B cell (primary cell): ENCODE measurements at regions not wholly inside any gene's neighbourhood (a gene's known extent, or its start where the extent isn't known, plus 50 kb on each side); places are given as distances from the start of the nearest gene placed in this dataset.

Experiments
- ATAC-seq: fragments of 200-7000 bp; cut with Tn5 transposase; one replicate; pipeline ENCODE4 v1.10.0; 2021; ENCODE audit warnings: low read depth, mild to moderate bottlenecking, moderate number of reproducible peaks, moderate library complexity
- CTCF ChIA-PET: fragments of 350-600 bp; sonication (Branson Sonifier 250); formaldehyde crosslinking; loops from one replicate; lab custom pipeline; 2021; ENCODE audit warnings: antibody characterized with exemption, inconsistent platforms; lab: Charles Lee
- POLR2A ChIA-PET: fragments of 350-600 bp; sonication (Branson Sonifier 250); formaldehyde crosslinking; loops from one replicate; lab custom pipeline; 2021; ENCODE audit warnings: antibody characterized with exemption; lab: Charles Lee
- DNase-seq: peaks from one replicate; pipeline ENCODE4 v3.0.0; 2013
- H2AFZ ChIP-seq: 2 replicates; pipeline ENCODE4 v1.6.1; 2012; ENCODE audit warnings: mild to moderate bottlenecking, low read depth, low read length; ENCODE audit not compliant: insufficient read depth, poor library complexity, severe bottlenecking
- H3K27ac ChIP-seq, 2 donors: 1 replicate in 1 of 2; 2 replicates in 1 of 2; pipeline ENCODE4 v1.5.1; 2012 to 2013; ENCODE audit warnings: low read length in 2 of 2, mild to moderate bottlenecking in 2 of 2, moderate library complexity in 1 of 2
- H3K27me3 ChIP-seq, 4 experiments: fragments of 200-600 bp in 1 of 4; sonication (generic) in 1 of 4; replicated peaks in 1 of 4; 1 replicate in 2 of 4; 2 replicates in 2 of 4; pipeline versions ENCODE4 v1.6.1 to v1.7.0; 2013 to 2016; ENCODE audit warnings: low read length in 3 of 4, mild to moderate bottlenecking in 2 of 4, mixed read lengths in 1 of 4, moderate library complexity in 1 of 4; ENCODE audit not compliant: insufficient read depth in 4 of 4, control insufficient read depth in 3 of 4; ENCODE audit errors: control extremely low read depth in 1 of 4
- H3K36me3 ChIP-seq, 2 experiments: replicated peaks in 1 of 2; 1 replicate in 1 of 2; 2 replicates in 1 of 2; pipeline versions ENCODE4 v1.6.1 to v1.7.1; 2013; ENCODE audit warnings: low read length in 1 of 2; ENCODE audit not compliant: insufficient read depth in 2 of 2, control insufficient read depth in 1 of 2; ENCODE audit errors: control extremely low read depth in 1 of 2, extremely low read depth in 1 of 2
- H3K4me1 ChIP-seq, 2 donors: fragments of 200-600 bp in 1 of 2; sonication (generic) in 1 of 2; 1 replicate in 1 of 2; 2 replicates in 1 of 2; pipeline versions ENCODE4 v1.5.1 to v1.6.1; 2013 to 2017; ENCODE audit warnings: low read length in 2 of 2; ENCODE audit not compliant: control insufficient read depth in 2 of 2, insufficient read depth in 2 of 2
- H3K4me2 ChIP-seq: replicated peaks from 2 replicates; pipeline ENCODE3; 2012; ENCODE audit warnings: mild to moderate bottlenecking, low read depth, low read length; ENCODE audit not compliant: poor library complexity, severe bottlenecking
- H3K4me3 ChIP-seq, 5 experiments: fragments of 200-600 bp in 1 of 5; sonication (generic) in 1 of 5; 1 replicate in 3 of 5; 2 replicates in 2 of 5; pipeline versions ENCODE4 v1.5.1 to v1.7.0; 2011 to 2016; ENCODE audit warnings: low read length in 4 of 5, mild to moderate bottlenecking in 4 of 5, low read depth in 2 of 5, control low read depth in 1 of 5, moderate library complexity in 1 of 5; ENCODE audit not compliant: insufficient read depth in 1 of 5; ENCODE audit errors: control extremely low read depth in 1 of 5, extremely low read depth in 1 of 5
- H3K79me2 ChIP-seq: fragments of 200-600 bp; sonication (generic); one replicate; pipeline ENCODE4 v1.6.0; 2016; ENCODE audit warnings: low read length; ENCODE audit not compliant: control insufficient read depth, insufficient read depth
- H3K9ac ChIP-seq: fragments of 200-600 bp; sonication (generic); 2 replicates; pipeline ENCODE4 v1.6.1; 2017; ENCODE audit warnings: mild to moderate bottlenecking, low read length, moderate library complexity
- H3K9me3 ChIP-seq, 3 donors: one replicate each; pipeline versions ENCODE4 v1.6.1 to v1.7.1; 2013; ENCODE audit warnings: low read length in 2 of 3; ENCODE audit not compliant: control insufficient read depth in 2 of 3, insufficient read depth in 1 of 3; ENCODE audit errors: control extremely low read depth in 1 of 3
- H4K20me1 ChIP-seq: 2 replicates; pipeline ENCODE4 v1.6.0; 2012; ENCODE audit warnings: mild to moderate bottlenecking, low read length; ENCODE audit not compliant: insufficient read depth, control insufficient read depth, poor library complexity, severe bottlenecking
- H3K27ac Mint-ChIP-seq: one replicate; pipeline ENCODE4 v1.8.0; 2021; ENCODE audit warnings: mixed read lengths
- H3K27me3 Mint-ChIP-seq: one replicate; pipeline ENCODE4 v1.8.0; 2021; ENCODE audit warnings: mixed read lengths
- H3K4me1 Mint-ChIP-seq: one replicate; pipeline ENCODE4 v1.8.0; 2021; ENCODE audit warnings: mixed read lengths
- H3K4me3 Mint-ChIP-seq: one replicate; pipeline ENCODE4 v1.8.0; 2021; ENCODE audit warnings: mixed read lengths
- H3K9me3 Mint-ChIP-seq: one replicate; pipeline ENCODE4 v1.8.0; 2022; ENCODE audit warnings: mixed read lengths; ENCODE audit not compliant: insufficient read depth
- EZH2 ChIP-seq: IDR thresholded peaks from 2 replicates; pipeline ENCODE4 v1.6.1; 2012; ENCODE audit warnings: borderline replicate concordance, low read depth, mild to moderate bottlenecking, moderate library complexity, low read length; ENCODE audit not compliant: insufficient read depth, poor library complexity, severe bottlenecking
- WGBS: methylation state at CpG from one replicate; pipeline ENCODE4 v1.1.5; 2013; ENCODE audit warnings: missing lambda C conversion rate; ENCODE audit not compliant: insufficient coverage; 5-methylcytosine and 5-hydroxymethylcytosine counted together
- intact Hi-C: fragments of 100-400 bp; cut with micrococcal nuclease; formaldehyde crosslinking; loops from one replicate; pipeline ENCODE4 v1.10.0; 2022
- TF ChIP-seq, protein P1 (sequence below): fragments of 200-600 bp; IDR thresholded peaks from one replicate; pipeline ENCODE4 v1.8.0; 2022; ENCODE audit warnings: antibody characterized with exemption, mild to moderate bottlenecking

DNA sequence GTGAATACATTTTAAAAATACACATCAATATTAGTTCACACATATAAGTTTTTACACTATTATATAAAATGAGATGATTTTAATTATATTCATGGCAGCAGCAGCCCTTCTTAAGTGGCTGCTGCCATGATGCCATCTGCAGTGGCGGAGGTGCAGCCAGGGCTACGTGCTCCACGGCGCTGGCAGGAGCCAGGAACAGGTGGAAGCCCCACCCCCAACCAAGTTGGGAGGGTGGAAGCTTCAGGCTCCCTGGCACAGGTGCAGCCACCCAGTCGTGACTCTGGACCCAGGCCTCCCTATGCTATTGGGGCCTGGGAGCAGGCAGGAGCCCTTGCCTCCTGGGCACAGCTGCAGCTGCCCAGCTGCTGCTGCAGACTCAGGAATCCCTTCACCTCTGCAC, 646.9 kb upstream of the PCDH9 start:
- Histone ChIP-seq H2AFZ (no peak overlapping the region), H4K20me1 (no peaks in the 10 kb centered on the region), H3K9ac (no peak overlapping the region), H3K36me3 (no peaks in the 10 kb centered on the region), H3K4me2 (no peak overlapping the region), H3K4me3 (no peak overlapping the region), H3K27me3 (no peaks in the 10 kb centered on the region), H3K9me3 (peaks cover 0 to 21% (median 1%) of the 10 kb centered on the region in 3 donors), H3K79me2 (no peaks in the 10 kb centered on the region), H3K4me1 (no peaks in the 10 kb centered on the region), H3K27ac (no peak overlapping the region)
- no peak for ATAC-seq
- no peak overlapping the region for H3K4me3 Mint-ChIP-seq
- intact Hi-C loops = no loop called here
- H3K9me3 Mint-ChIP-seq = peaks cover 6% of the 10 kb centered on the region
- DNase-seq = no peak
- CTCF ChIA-PET = no interaction called here
- 97% methylated on average over 4 of the region's 5 CpGs for WGBS
- TF ChIP-seq, protein P1, sequence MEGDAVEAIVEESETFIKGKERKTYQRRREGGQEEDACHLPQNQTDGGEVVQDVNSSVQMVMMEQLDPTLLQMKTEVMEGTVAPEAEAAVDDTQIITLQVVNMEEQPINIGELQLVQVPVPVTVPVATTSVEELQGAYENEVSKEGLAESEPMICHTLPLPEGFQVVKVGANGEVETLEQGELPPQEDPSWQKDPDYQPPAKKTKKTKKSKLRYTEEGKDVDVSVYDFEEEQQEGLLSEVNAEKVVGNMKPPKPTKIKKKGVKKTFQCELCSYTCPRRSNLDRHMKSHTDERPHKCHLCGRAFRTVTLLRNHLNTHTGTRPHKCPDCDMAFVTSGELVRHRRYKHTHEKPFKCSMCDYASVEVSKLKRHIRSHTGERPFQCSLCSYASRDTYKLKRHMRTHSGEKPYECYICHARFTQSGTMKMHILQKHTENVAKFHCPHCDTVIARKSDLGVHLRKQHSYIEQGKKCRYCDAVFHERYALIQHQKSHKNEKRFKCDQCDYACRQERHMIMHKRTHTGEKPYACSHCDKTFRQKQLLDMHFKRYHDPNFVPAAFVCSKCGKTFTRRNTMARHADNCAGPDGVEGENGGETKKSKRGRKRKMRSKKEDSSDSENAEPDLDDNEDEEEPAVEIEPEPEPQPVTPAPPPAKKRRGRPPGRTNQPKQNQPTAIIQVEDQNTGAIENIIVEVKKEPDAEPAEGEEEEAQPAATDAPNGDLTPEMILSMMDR = no peak
- TF ChIP-seq EZH2 = no peak
- POLR2A ChIA-PET = no interaction called here
- H3K27me3 Mint-ChIP-seq = no peaks in the 10 kb centered on the region
- no peak overlapping the region for H3K27ac Mint-ChIP-seq
- H3K4me1 Mint-ChIP-seq = no peaks in the 10 kb centered on the region

DNA sequence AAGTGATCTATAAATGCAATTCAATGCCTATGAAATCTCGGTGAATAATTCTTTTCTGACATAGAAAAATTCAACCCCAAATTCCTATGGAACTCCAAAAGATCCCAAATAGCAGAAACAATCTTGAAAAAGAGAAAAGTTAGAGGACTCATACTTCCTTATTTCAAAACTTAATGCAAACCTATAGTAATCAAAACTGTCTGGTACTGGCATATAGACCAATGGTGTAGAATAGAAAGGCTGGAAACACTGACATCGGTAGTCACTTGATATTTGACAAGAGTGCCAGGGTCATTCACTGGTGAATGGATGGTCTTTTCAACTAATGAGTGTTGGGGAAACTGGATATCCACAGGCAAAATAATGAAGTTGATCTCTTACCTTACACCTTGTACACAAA, 637.1 kb upstream of the PCDH9 start:
- no peaks in the 10 kb centered on the region for H3K4me1 ChIP-seq
- no peak overlapping the region for H3K27ac Mint-ChIP-seq
- no peaks in the 10 kb centered on the region for H4K20me1 ChIP-seq
- H3K9me3 ChIP-seq = peaks cover 3 to 6% (median 6%) of the 10 kb centered on the region in 3 donors
- ChIA-PET POLR2A (no interaction called here), CTCF (no interaction called here)
- H3K79me2 ChIP-seq = no peaks in the 10 kb centered on the region
- ATAC-seq (no peak), DNase-seq (no peak)
- WGBS = no CpG with 5 or more reads among the region's 2 CpGs
- no peak overlapping the region for H3K27ac ChIP-seq
- no peak overlapping the region for H3K9ac ChIP-seq
- TF ChIP-seq, protein P1 = no peak
- TF ChIP-seq EZH2 = no peak
- no peak overlapping the region for H3K4me3 Mint-ChIP-seq
- intact Hi-C loops = no loop called here
- H3K36me3 ChIP-seq = no peaks in the 10 kb centered on the region
- peaks cover 3% of the 10 kb centered on the region for H3K9me3 Mint-ChIP-seq
- no peaks in the 10 kb centered on the region for H3K27me3 Mint-ChIP-seq
- no peak overlapping the region for H3K4me2 ChIP-seq
- H3K4me3 ChIP-seq = no peak overlapping the region
- no peaks in the 10 kb centered on the region for H3K27me3 ChIP-seq
- H2AFZ ChIP-seq = no peak overlapping the region
- H3K4me1 Mint-ChIP-seq = no peaks in the 10 kb centered on the region
